ENCODE measurements at regions not wholly inside any gene's neighbourhood (a gene's known extent, or its start where the extent isn't known, plus 50 kb on each side); places are given as distances from the start of the nearest gene placed in this dataset.

GRCh38 chr3:74217467-74217866 is 397.0 kb downstream of the CNTN3 start:
- TF ChIP-seq POLR2A (IDR thresholded peaks at IDR 0.05; ENCODE audit: low read length), result no peak
- TF ChIP-seq GATA1 (IDR thresholded peaks at IDR 0.05; ENCODE audit: low read depth, low read length), result no peak
